ENCODE measurements at regions not wholly inside any gene's neighbourhood (a gene's known extent, or its start where the extent isn't known, plus 50 kb on each side); places are given as distances from the start of the nearest gene placed in this dataset.

DNA sequence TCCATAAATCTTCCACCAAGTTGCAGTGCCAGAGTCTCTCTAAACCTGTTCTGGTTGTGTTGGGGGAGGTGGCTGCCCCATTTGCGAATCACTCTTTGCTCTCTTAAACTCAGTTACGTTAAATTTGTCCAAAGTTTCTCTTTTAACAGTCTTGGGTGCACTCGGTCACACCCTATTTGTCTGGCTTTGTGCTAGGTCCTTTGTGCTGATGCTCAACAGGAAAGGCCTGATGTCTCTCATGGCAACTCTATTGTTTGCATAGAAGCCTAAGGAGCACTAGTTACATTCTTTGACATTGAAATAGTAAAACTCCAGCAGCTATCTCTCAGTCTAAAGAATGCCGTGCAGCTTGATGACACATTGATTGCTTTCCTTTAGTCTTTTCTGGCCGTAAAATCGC, 105.1 kb downstream of the TRMT11 start:
- no peak for DNase-seq

DNA sequence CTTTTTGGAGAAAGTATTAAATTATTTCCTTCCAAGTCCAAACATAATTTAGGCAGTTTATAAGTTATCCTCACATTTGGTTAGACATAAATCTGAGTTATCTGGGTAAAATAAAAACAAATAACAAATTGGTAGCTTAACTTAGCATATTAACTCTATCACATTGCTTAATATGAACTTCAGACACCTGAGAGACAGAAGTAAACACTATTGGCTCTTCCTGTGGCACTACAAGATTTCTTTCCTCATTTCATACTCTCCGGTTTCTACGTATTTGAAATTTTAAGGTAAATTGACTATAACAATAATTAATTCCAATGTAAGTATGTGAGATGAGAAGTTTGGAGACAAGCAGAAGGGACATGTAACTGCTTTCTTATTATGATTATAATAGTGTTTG, 106.8 kb downstream of the TRMT11 start:
- DNase-seq = no peak

DNA sequence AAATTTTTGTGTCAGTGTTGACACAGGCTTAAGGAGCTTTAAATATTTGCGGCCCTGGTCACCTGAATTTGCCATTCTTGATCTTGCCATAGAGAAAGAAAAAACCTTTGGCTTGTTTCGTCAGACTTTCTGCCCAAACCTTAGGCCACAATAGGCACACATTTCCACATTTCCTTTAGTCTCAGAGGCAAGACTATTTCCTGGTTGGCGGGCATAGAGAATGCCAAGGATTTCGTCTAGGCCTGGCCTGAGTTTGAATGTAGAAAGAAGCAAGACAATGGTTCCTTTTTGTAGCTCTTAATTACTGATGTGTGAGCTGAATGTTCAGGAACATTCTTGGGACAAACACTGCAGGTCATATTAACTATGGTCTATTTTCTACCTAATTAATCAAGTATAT, 108.1 kb downstream of the TRMT11 start:
- DNase-seq = no peak

DNA sequence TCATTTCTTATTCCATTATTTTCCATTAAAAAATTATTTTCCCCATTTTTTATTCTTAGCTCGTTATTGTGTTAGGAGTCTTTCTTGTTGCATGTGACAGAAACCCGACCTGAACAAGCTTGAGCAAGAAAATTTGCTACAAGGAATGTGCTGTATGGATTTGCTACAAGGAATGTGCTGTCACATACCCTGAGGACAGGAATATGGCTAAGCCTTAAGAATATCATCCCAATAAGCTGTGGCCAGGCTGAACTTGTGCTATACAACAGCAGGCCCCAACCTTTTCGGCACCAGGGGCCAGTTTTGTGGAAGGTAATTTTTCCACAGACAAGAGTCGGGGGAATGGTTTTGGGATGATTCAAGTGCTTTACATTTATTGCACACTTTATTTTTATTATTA, 114.0 kb downstream of the TRMT11 start:
- DNase-seq = no peak

DNA sequence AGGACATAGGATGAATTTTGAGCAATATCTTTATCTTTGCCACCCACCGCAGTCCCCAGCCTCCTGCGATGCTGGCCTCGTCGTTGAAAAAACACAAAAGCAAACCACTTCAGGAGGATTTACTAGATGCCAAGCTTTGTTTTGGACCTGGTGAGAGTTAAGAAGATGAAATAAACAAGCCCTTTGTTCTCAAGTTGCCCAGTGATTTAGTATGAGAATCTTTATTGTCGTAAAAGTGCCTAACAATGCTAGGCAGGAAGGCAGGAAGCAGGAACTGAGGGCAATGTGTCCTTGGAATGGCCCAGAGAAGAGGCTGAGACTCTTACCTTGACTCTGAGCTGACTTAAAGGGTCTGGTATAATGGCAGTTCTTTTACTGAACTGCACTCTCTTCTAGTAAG, 116.0 kb downstream of the TRMT11 start:
- DNase-seq = no peak

DNA sequence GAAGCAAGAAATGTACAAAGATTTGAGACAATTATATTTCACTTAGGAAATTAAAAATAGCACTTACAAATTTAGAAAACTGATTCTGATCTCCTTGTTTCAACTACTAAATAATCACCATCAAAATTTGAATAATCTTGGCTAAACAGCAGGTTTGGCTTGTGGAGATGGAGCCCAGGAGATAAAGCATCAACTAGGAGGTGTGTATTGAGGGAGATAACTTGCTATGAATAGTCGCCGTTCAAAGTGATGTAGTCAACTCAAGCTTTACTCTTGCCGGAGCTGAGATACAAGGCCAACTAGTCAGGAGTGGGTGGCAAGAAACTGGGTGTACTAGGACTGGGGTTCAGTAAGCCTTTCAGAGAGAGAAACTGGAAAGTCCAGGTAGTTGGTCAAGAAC, 117.7 kb downstream of the TRMT11 start:
- DNase-seq = no peak

DNA sequence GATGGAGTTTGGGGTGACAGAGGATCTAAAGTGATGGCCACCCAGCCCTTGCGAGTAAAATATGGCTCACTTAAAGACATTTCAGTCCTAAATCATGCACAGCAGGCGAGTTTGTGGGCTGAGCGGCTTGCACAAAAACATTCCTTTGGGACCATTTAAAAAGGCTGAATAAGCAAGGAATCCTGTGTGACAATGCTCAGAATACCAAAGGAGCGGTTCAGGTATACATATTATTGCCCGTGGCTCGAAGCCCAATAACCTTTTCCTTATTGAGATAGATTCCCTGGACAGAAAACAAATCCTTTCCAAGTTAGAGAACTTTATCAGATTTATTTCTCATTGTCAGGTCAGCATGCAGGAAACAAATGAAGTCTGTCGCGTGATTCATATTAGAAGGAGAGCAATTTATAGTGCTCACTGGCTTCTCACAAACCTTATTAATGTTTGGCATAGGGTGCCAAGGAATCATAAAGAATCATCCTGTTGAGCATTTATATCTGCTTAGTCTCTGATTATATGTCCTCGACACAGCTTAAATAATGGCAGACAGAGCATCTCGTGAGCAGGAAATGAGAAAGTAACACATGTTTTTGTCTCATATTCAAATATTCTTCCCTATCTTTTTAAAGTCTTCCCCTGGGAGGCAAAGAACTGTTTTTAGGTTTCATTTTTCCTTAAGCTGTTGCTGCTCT, 121.3 kb downstream of the TRMT11 start:
- no peak for DNase-seq

DNA sequence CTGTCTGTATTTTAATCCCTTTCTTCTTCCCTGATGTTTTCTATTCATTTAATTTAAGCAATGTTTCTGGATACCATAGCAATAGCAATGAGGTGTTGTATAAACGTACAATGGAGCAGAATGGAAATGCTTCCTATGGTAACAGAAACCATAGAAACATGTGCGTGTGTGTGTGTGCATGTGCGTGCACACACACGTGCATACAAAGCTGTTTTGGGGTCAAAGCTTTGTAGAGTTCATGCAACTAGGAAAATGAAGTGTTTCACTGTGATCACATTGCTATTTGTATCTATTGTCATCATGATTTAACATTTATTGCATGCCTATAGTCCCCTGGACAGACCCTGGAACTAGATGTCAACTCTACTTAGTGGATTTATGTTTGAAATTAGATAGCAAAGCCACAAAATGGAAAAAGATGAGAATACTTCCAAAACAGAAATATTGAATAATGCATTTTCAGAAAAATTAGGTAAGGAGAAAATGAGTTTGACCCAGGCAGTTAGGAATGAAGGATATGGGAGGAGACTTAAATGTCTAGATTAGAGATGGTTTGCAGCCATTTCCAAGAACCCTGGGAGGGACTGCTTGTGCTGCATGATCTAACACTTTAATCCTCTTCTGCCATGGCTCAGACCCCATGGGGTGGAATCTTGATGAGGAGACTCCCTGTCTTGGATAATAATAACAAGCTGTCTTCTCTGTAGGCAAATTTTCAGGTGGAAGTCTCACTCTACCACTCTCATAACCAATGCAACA, 124.4 kb downstream of the TRMT11 start:
- no peak for DNase-seq

DNA sequence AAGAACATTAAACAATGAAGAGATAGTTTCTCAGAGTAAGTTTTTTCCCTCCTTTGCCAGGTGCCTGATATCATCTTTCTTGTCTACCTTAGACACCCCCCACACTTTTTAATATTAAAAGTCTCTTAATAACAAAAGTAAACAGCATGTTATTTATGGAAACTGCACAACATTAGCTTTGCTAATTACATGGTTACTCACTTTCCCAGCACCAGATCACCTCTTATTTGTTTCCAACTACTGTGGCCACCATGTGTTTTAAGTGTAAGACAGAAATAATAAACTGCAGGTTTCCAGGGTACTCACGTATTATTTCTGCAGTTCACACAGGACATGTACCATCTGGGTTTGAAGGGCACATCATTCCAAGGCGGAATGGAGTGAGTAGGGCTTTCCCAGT, 125.0 kb downstream of the TRMT11 start:
- no peak for DNase-seq

DNA sequence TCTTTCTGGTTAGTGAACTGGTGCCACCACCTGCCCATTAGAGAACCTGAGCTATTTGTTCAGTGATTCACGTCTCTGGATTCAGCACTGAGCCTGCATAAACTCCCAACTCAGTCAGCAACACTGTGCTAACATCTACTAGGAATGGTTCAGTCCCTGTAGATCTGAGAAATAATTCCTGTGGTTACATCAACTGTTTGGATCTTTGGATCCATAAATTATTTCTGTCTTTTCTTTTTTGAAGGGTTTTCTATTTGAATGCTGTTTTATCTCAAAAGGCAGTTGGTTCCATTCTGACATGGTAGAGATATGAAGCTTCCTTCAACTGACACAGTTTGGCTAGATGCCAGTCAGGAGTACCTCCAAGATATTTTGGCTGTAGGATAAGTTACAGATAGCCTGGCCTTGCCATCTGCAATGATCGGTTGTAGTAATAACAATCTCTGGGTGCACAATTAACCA, 125.9 kb downstream of the TRMT11 start:
- no peak for DNase-seq

DNA sequence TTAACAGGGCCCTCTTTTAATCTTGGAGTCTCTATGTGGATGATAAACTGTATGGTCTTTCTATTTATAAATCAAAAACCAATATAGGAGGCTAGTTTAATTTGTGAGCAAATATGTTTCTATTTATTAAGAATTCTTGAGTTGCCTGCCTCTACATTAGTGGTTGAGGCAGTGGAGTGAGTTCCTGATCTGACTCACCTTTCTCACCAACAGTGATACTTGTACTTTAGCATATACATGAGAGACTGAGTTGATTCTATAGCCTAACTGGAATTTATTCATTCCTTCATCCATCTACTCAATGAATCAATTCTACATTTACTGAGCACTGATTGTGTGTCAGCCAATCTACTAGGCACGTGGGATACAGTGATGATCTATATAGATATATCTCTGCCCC, 126.9 kb downstream of the TRMT11 start:
- DNase-seq = no peak

DNA sequence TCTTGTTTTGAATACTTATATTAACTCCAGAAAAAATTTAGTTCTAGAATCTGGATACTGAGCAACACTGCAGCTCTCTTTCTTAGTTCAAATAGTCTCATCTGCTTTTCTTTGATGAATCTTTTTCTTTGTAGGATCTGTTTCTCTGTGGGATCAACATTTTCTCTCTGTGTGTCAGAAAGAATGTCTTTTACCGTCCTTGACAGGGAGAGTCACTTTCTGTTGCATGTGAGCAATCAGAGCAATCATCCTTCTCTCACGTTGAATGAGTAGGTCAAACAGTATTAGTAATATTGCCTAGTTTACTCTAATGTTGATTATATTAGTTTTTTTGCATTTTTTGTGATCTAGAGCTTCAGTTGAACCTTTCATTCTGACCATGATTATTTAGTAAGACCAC, 130.9 kb downstream of the TRMT11 start:
- DNase-seq = no peak

DNA sequence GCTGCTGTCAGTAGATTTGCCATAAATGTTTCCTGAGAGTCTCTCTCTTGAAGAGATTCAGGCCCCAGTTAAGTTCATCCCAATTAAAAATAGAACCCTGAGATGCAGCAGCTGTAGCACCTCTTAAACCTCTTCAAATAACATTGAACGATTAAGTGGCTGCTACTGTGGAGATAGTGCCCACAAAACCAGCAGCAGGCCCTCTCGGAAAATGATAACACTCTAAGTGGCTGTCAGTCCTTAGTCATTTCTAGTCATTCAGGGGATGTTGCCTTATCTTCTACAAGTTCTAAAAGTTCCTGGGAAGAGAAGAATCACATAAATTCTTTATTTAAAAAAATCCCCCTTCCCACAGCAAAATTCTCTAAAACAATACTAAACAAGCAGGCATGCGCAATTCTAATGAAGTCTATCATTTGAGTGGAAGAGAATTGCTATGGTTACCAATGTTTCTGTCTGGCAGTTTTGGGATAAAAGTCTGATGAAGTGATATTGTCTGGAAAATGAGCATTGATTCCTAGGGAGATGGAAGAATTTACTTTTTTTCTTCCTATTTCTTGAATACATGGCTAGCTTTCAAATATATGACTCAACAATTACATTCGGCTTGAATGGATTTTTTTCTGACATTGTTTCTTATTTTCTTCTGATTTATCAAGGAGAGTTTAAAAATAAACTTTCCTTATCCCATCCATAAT, 131.9 kb downstream of the TRMT11 start:
- DNase-seq = no peak

DNA sequence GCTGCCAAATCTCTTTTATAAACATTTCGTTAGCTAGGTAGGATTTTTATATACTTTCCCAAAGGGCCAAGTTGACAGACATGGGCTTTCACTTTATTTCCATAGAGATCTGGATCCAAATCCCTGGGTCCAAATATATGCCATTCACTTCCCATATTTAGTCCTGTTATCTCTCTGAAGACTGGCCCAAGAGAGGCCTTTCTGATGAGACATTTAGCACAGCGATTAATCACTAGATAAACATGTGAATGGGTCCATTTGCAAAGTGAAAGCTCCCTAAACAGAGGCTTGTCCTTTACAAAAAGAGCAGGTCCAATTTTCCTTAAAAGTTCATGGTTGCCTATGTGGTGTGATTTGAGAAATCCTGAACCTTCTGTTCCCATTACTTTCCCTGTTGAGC, 132.6 kb downstream of the TRMT11 start:
- DNase-seq = no peak

DNA sequence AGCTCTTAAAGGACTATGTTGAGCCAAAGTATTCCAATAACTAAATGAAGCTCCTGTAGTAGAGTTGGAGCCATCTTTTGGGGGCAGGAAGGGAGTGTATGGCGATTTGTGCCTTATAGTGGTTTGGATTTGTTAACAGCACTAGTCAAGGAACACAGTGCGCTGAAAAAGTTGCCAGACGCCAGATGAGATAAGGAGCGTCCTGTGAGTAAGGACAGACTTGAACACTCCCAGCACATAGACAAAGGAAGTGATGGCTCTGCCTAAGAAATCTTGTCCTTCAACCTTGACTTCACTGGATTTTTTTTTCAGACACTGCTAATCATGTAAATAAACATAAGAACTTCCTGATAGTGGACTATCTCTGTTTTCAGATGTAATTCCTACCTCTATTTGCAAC, 136.9 kb downstream of the TRMT11 start:
- DNase-seq = no peak

DNA sequence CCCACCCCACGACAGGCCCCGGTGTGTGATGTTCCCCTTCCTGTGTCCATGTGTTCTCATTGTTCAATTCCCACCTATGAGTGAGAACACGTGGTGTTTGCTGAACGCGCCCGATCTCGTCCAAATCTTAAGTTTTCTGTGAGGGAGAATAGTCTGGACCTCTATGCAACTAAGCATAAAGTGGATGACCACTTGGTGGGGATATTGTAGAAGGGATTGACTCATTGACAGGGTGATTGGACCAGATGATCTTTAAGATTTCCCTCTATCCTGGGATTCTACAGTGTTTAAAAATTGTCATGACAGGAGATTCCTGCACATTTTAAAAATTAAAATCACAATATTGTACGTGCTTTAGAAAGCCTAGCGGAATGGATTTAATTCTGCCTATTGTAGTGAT, 141.3 kb downstream of the TRMT11 start:
- DNase-seq = no peak

DNA sequence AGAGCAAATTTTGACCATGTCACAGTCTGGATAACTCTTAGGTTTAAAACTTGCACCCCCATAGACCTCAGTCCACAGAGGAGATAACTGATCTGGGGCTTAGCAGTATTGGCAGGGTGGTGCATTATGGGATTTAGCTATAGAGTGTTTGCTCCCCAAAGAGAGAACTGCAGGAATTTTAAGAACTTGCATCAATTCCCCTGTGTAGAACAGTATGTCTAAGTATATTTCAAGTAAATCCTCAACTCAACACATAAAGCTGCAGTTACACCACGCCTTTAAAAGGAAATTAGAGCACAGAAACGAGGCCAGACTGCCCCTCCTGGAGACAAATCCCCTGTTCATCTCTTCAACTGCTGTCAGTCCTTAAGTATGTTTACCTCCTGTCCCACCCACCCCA, 144.9 kb downstream of the TRMT11 start:
- no peak for DNase-seq

DNA sequence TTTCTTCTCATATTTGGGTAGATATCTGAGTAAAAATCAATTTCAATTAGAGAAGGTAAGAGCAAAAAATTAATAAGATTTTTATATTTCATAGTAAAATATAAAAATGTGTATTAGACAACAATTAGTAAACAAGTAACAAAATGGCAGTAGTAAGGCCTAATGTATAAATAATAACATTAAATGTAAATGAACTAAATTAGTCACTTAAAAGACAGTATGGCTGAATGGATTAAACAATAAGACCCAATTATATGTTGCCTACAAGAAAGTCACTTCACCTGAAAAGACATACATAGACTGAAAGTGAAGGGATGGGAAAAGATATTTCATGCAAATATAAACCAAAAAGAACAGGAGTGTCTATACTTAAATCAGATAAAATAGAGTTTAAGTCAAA, 147.6 kb downstream of the TRMT11 start:
- no peak for DNase-seq

DNA sequence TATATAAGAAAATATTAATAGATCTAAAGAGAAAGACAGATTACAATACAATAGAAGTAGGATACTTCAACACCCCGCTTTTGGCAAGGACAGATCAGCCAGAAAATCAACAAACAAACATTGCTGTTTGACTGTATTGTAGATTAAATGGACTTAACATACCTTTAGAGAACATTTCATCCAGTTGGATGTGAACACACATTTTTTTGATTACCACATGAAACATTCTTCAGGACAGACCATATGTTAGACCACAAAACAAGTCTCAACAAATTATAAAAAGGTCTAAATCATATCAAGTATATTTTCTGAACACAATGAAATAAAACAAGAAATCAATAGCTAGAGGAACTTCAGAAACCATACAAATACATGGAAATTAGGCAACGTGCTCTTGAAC, 148.2 kb downstream of the TRMT11 start:
- no peak for DNase-seq

DNA sequence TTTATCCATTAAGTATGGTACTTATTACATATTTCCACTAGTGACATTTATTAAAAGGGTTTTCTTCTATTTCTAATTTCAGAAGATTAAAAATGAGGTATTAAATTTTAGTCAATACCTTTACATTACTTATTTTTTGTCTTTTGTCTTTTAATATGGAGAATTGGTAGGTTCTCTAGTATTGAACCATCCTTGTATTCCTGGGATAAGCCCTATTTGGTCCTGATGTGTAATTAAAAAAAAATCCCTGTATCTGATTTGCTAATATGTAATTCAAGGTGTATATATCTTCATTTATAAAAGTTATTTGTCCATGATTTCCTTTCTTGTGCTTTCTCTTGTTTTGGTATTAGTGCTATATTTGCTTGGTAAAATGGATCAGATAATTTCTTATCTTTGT, 153.7 kb downstream of the TRMT11 start:
- DNase-seq = no peak

DNA sequence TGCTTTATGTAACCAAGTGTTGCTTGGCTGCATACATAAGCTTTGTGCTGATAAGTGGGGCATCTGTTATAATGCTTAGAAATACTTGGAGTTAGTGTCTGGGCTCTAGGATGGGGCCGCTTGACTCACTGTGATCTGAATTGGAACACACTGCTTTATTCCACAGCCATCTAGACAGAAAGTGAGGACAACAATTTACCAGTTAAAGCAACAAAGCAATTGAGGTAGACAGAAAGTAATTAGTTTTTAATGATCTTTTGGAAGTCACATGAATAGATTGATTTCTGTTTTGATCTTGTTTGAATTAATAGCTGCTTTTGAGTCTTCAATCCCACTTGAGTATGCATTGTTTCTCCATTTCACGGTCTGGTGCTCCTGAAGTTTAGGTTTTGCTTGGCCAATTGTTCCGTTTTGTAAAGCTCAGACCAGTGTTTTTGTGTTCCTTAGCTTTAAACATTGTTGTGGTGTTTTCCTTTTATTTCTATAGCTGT, 157.5 kb downstream of the TRMT11 start:
- no peak for DNase-seq

DNA sequence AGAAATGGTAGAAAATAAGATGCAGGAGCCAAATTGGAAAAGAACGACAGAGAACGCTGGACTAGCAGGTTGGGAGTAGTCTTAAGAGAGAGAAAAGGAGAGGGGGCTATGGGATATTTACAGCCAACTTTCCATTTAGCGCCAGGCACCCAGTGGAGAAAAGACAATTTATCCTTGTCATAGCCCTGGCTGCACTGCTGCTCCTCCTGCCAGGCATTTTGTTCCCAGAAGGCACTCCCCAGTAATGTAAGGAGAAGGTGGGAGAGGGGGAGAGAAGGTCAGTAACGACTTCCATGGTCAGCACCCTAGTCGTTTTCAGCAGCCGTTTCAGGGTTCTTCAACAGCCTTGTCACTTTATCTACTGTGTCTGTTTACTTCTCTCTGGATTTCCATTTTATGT, 159.0 kb downstream of the TRMT11 start:
- DNase-seq = no peak

DNA sequence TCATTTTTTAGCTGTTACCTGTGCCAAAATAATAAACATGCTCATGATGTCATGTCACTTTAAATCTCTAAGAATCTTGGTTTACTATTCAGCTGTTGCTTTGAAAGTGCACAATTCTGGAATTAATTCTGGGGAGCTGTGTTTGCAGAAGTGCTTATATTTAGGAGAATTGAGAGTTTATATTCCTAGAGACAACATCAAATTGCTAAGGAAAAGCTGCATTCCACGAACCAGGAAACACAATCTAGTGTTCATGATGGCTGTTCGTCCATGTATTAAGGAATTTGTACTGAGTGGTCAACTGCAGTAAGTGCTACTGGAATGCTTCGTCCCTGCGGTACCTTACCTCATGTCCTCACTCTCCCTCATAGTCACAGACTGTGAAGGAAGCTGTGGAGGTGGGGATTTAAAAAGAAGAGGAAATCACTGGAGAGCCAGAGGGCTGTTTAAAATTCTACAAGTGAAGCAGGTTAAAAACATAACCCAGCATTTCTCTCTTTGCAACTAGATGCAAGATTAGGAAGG, 161.0 kb downstream of the TRMT11 start:
- no peak for DNase-seq

DNA sequence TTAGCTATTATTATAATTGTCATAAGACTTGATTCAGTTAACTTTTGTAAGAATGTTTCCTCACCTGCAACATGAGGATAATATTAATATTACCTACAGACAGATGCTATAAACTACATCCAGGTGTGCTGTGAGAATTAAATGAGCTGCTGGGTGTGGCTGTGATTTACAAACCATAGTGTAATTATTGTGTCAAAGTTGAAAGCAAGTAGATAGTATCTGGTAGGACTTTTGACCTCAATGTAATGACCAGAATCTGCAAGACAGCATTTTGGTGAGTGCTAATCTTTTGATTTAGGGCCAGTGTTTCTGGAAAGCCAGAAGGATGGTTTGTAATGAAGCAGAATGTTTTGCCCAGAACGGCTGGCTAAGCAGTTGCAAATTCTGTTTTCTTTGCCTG, 162.5 kb downstream of the TRMT11 start:
- DNase-seq = no peak
